ENCODE measurements at regions not wholly inside any gene's neighbourhood (a gene's known extent, or its start where the extent isn't known, plus 50 kb on each side); places are given as distances from the start of the nearest gene placed in this dataset.
"Not testable (repeated sequence)": the region's sequence is repeated elsewhere in the genome, so short reads cannot be mapped to it uniquely, and the experiment has no call there.

DNA sequence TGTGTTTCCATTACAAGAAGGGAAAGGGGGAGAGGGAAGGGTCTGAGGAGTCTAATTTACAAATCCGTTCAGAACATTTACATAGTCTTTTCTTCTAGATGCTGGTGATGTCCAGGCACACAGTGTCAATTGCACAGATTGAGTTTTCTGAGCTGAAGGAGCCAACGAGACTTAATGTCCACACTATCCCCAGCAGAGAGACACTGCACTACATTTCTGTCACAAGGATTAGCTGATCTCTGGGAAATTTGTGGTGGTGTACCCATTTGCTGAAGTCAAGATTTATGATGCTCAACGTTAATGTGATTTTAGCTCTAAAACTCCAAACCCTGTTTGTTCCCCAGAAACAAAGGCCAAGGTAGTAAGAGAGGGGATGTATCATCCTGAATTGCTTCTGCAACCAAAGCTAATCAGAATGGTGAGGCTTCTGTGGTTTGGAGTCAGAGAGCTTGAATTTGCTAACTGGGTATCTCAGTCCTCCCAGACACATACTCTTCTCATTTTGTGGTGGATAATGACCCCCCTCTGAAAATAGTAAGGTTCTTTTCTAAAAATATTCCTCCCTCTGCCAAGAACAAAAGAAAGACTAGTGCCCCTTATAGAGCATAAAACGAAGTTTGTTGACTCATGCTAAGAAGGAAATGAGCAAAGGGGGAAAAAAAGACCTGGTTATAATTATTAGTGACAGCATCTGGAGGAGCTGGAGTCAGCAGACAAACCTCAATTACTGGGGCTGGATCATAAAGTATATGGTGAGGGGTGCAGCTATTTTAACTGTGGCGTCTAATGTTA is 416.9 kb downstream of the PSAT1 start:
- H3K4me1 ChIP-seq = peaks cover 15% of the 10 kb centered on the region
- Mint-ChIP-seq H3K4me1 (peaks cover 13% of the 10 kb centered on the region), H3K27me3 (ENCODE audit: insufficient read depth, low read depth) (no peaks in the 10 kb centered on the region), H3K4me3 (no peak overlapping the region), H3K9me3 (peaks cover 5% of the 10 kb centered on the region), H3K27ac (no peak overlapping the region), H3K36me3 (no peaks in the 10 kb centered on the region)
- H3K9me3 ChIP-seq (ENCODE audit: low read depth) = no peaks in the 10 kb centered on the region
- peak overlapping the region; percentile 64 for H2AFZ ChIP-seq (replicated peaks)
- no peak overlapping the region for H3K9ac ChIP-seq
- H4K20me1 ChIP-seq (ENCODE audit: low read depth) = no peaks in the 10 kb centered on the region
- TF ChIP-seq EZH2phosphoT487 (IDR thresholded peaks at IDR 0.05) (no peak), EZH2 (IDR thresholded peaks at IDR 0.05) (no peak)
- TF ChIP-seq, protein P1, sequence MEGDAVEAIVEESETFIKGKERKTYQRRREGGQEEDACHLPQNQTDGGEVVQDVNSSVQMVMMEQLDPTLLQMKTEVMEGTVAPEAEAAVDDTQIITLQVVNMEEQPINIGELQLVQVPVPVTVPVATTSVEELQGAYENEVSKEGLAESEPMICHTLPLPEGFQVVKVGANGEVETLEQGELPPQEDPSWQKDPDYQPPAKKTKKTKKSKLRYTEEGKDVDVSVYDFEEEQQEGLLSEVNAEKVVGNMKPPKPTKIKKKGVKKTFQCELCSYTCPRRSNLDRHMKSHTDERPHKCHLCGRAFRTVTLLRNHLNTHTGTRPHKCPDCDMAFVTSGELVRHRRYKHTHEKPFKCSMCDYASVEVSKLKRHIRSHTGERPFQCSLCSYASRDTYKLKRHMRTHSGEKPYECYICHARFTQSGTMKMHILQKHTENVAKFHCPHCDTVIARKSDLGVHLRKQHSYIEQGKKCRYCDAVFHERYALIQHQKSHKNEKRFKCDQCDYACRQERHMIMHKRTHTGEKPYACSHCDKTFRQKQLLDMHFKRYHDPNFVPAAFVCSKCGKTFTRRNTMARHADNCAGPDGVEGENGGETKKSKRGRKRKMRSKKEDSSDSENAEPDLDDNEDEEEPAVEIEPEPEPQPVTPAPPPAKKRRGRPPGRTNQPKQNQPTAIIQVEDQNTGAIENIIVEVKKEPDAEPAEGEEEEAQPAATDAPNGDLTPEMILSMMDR (IDR thresholded peaks at IDR 0.05) = no peak
- no peaks in the 10 kb centered on the region for H3F3A ChIP-seq (ENCODE audit: low read depth)
- no peak overlapping the region for H3K4me3 ChIP-seq
- DNase-seq (ENCODE audit: low spot score) = no peak
- H3K4me2 ChIP-seq = no peak overlapping the region
- H3K27ac ChIP-seq = no peak overlapping the region
- H3K36me3 ChIP-seq = no peaks in the 10 kb centered on the region
- no peaks in the 10 kb centered on the region for H3K79me2 ChIP-seq (ENCODE audit: low read depth)
- no peaks in the 10 kb centered on the region for H3K27me3 ChIP-seq

GRCh38 chr9:78714576-78714975 is 417.7 kb downstream of the PSAT1 start:
- DNase-seq (ENCODE audit: low spot score) = no peak
- no peaks in the 10 kb centered on the region for H3K27me3 Mint-ChIP-seq (ENCODE audit: insufficient read depth, low read depth)
- Histone ChIP-seq H3K4me2 (no peak overlapping the region), H3K9ac (no peak overlapping the region), H3K36me3 (no peaks in the 10 kb centered on the region), H3K27me3 (no peaks in the 10 kb centered on the region), H3K79me2 (ENCODE audit: low read depth) (no peaks in the 10 kb centered on the region), H3K27ac (no peak overlapping the region), H3F3A (ENCODE audit: low read depth) (no peaks in the 10 kb centered on the region), H3K9me3 (ENCODE audit: low read depth) (no peaks in the 10 kb centered on the region), H4K20me1 (ENCODE audit: low read depth) (no peaks in the 10 kb centered on the region), H3K4me3 (no peak overlapping the region), H3K4me1 (peaks cover 15% of the 10 kb centered on the region), H2AFZ (replicated peaks) (no peak overlapping the region)
- H3K4me1 Mint-ChIP-seq = peaks cover 13% of the 10 kb centered on the region
- no peaks in the 10 kb centered on the region for H3K36me3 Mint-ChIP-seq
- no peak for TF ChIP-seq EZH2phosphoT487 (IDR thresholded peaks at IDR 0.05)
- TF ChIP-seq, protein P1 (IDR thresholded peaks at IDR 0.05) = no peak
- no peak for TF ChIP-seq EZH2 (IDR thresholded peaks at IDR 0.05)
- H3K9me3 Mint-ChIP-seq = peaks cover 5% of the 10 kb centered on the region
- no peak overlapping the region for H3K27ac Mint-ChIP-seq
- no peak overlapping the region for H3K4me3 Mint-ChIP-seq

DNA sequence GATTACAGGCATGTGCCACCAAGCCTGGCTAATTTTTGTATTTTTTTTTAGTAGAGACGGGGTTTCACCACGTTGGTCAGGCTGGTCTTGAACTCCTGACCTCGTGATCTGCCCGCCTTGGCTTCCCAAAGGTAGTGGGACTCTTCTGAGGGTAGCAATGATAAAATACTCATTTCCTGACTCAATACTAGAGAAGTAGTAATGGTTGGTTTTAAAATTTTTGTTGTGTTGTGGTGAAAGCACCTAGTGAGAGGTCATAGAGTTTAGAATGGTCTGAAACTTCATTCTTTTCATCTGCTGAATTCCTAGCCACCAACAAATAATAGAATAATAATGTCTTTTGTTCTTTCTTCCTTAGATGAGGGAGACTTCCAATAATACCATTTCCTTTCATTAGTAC is 422.1 kb downstream of the PSAT1 start:
- not testable (repeated sequence) for H3K36me3 ChIP-seq; H3K27me3 ChIP-seq; H3K9me3 Mint-ChIP-seq; H3K27ac Mint-ChIP-seq; H3K4me1 ChIP-seq; H2AFZ ChIP-seq (replicated peaks); H3K4me1 Mint-ChIP-seq; H3K27me3 Mint-ChIP-seq (ENCODE audit: insufficient read depth, low read depth); DNase-seq (ENCODE audit: low spot score); H3K27ac ChIP-seq; H4K20me1 ChIP-seq (ENCODE audit: low read depth); H3K9ac ChIP-seq; H3K4me3 ChIP-seq; H3K4me3 Mint-ChIP-seq; H3K4me2 ChIP-seq; H3K9me3 ChIP-seq (ENCODE audit: low read depth); H3K36me3 Mint-ChIP-seq; H3F3A ChIP-seq (ENCODE audit: low read depth); H3K79me2 ChIP-seq (ENCODE audit: low read depth)

GRCh38 chr9:78724896-78725295 is 428.0 kb downstream of the PSAT1 start:
- Mint-ChIP-seq H3K27me3 (ENCODE audit: insufficient read depth, low read depth) (no peaks in the 10 kb centered on the region), H3K4me1 (no peaks in the 10 kb centered on the region)
- no peak for TF ChIP-seq EZH2phosphoT487 (IDR thresholded peaks at IDR 0.05)
- TF ChIP-seq, protein P1 (IDR thresholded peaks at IDR 0.05) = no peak
- TF ChIP-seq EZH2 (IDR thresholded peaks at IDR 0.05) = no peak

More at GRCh38 chr9:78724896-78725295, 428.0 kb downstream of the PSAT1 start:
- Histone ChIP-seq H3K36me3 (peaks cover 7% of the 10 kb centered on the region), H3K4me2 (no peak overlapping the region), H2AFZ (replicated peaks) (no peak overlapping the region), H3K27ac (no peak overlapping the region), H3K4me3 (no peak overlapping the region), H3F3A (ENCODE audit: low read depth) (no peaks in the 10 kb centered on the region), H3K27me3 (no peaks in the 10 kb centered on the region), H3K9ac (no peak overlapping the region), H3K4me1 (no peaks in the 10 kb centered on the region), H3K79me2 (ENCODE audit: low read depth) (no peaks in the 10 kb centered on the region), H3K9me3 (ENCODE audit: low read depth) (peaks cover 14% of the 10 kb centered on the region), H4K20me1 (ENCODE audit: low read depth) (no peaks in the 10 kb centered on the region)
- H3K36me3 Mint-ChIP-seq = peaks cover 1% of the 10 kb centered on the region
- no peak for DNase-seq (ENCODE audit: low spot score)
- H3K9me3 Mint-ChIP-seq = peaks cover 14% of the 10 kb centered on the region
- H3K27ac Mint-ChIP-seq = no peak overlapping the region
- H3K4me3 Mint-ChIP-seq = no peak overlapping the region
